ENCODE measurements at regions not wholly inside any gene's neighbourhood (a gene's known extent, or its start where the extent isn't known, plus 50 kb on each side); places are given as distances from the start of the nearest gene placed in this dataset.

GRCh38 chr16:7017006-7017662 lies 315.5 kb upstream of the RBFOX1 start:
- H3K36me3 ChIP-seq: no peaks in the 10 kb centered on the region
- 64% methylated on average over 15 of the region's 15 CpGs for WGBS
- DNase-seq (ENCODE audit: low spot score): no peak
- intact Hi-C loops (cut with DNase I): no loop called here
- no peaks in the 10 kb centered on the region for H3K9me3 ChIP-seq
- no peaks in the 10 kb centered on the region for H3K4me1 ChIP-seq (replicated peaks)
- H3K27me3 ChIP-seq (replicated peaks; ENCODE audit: insufficient read depth): no peaks in the 10 kb centered on the region
- TF ChIP-seq POLR2A (IDR thresholded peaks at IDR 0.05) (no peak), POLR2AphosphoS5 (IDR thresholded peaks at IDR 0.05) (no peak), CTCF (IDR thresholded peaks at IDR 0.05) (no peak)
- H3K27ac ChIP-seq: no peak overlapping the region
- H3K4me3 ChIP-seq: no peak overlapping the region

- H3K27ac ChIP-seq: no peak overlapping the region
- H3K27me3 ChIP-seq (replicated peaks; ENCODE audit: insufficient read depth): no peaks in the 10 kb centered on the region
- H3K4me3 ChIP-seq: no peak overlapping the region
- TF ChIP-seq CTCF (IDR thresholded peaks at IDR 0.05) (no peak), POLR2AphosphoS5 (IDR thresholded peaks at IDR 0.05) (no peak), POLR2A (IDR thresholded peaks at IDR 0.05) (no peak)
- no peaks in the 10 kb centered on the region for H3K4me1 ChIP-seq (replicated peaks)
- intact Hi-C loops (cut with DNase I): no loop called here
- WGBS: 83% methylated on average over 6 of the region's 6 CpGs
- DNase-seq (ENCODE audit: low spot score): no peak
- H3K36me3 ChIP-seq: no peaks in the 10 kb centered on the region
- H3K9me3 ChIP-seq: no peaks in the 10 kb centered on the region
Measured at GRCh38 chr16:7014756-7015155, 317.9 kb upstream of the RBFOX1 start.

GRCh38 chr16:7013990-7014389 lies 318.7 kb upstream of the RBFOX1 start:
- Histone ChIP-seq H3K36me3 (no peaks in the 10 kb centered on the region), H3K27ac (no peak overlapping the region), H3K4me3 (no peak overlapping the region), H3K9me3 (no peaks in the 10 kb centered on the region), H3K27me3 (replicated peaks; ENCODE audit: insufficient read depth) (no peaks in the 10 kb centered on the region), H3K4me1 (replicated peaks) (no peaks in the 10 kb centered on the region)
- TF ChIP-seq POLR2A (IDR thresholded peaks at IDR 0.05) (no peak), POLR2AphosphoS5 (IDR thresholded peaks at IDR 0.05) (no peak), CTCF (IDR thresholded peaks at IDR 0.05) (no peak)
- no peak for DNase-seq (ENCODE audit: low spot score)
- WGBS: 46% methylated on average over 5 of the region's 5 CpGs
- intact Hi-C loops (cut with DNase I): no loop called here

- Histone ChIP-seq H3K27ac (no peak overlapping the region), H3K36me3 (no peaks in the 10 kb centered on the region), H3K4me1 (replicated peaks) (no peaks in the 10 kb centered on the region), H3K9me3 (no peaks in the 10 kb centered on the region), H3K4me3 (no peak overlapping the region), H3K27me3 (replicated peaks; ENCODE audit: insufficient read depth) (no peaks in the 10 kb centered on the region)
- WGBS: 84% methylated on average over 4 of the region's 4 CpGs
- TF ChIP-seq CTCF (IDR thresholded peaks at IDR 0.05) (no peak), POLR2A (IDR thresholded peaks at IDR 0.05) (no peak), POLR2AphosphoS5 (IDR thresholded peaks at IDR 0.05) (no peak)
- intact Hi-C loops (cut with DNase I): no loop called here
- DNase-seq (ENCODE audit: low spot score): no peak
Measured at GRCh38 chr16:7004266-7004665, 328.4 kb upstream of the RBFOX1 start.

GRCh38 chr16:6993544-6993943 lies 339.1 kb upstream of the RBFOX1 start:
- H3K9me3 ChIP-seq: no peaks in the 10 kb centered on the region
- TF ChIP-seq POLR2A (IDR thresholded peaks at IDR 0.05): no peak
- TF ChIP-seq CTCF (IDR thresholded peaks at IDR 0.05): no peak
- no peak for TF ChIP-seq POLR2AphosphoS5 (IDR thresholded peaks at IDR 0.05)

More at GRCh38 chr16:6993544-6993943, 339.1 kb upstream of the RBFOX1 start:
- Histone ChIP-seq H3K36me3 (no peaks in the 10 kb centered on the region), H3K27ac (no peak overlapping the region), H3K4me3 (no peak overlapping the region), H3K27me3 (replicated peaks; ENCODE audit: insufficient read depth) (no peaks in the 10 kb centered on the region), H3K4me1 (replicated peaks) (no peaks in the 10 kb centered on the region)
- DNase-seq (ENCODE audit: low spot score): no peak
- intact Hi-C loops (cut with DNase I): no loop called here
- 17% methylated on average over 4 of the region's 4 CpGs for WGBS
